K562 (cell line): ENCODE measurements at regions not wholly inside any gene's neighbourhood (a gene's known extent, or its start where the extent isn't known, plus 50 kb on each side); places are given as distances from the start of the nearest gene placed in this dataset.

ENCODE experiments used
- ATAC-seq: fragments of 200-7000 bp; cut with Tn5 transposase; 3 replicates; pipeline ENCODE4 v1.9.1; 2020; ENCODE audit warnings: moderate library complexity
- BruUV-seq: library from RNA; stranded (reverse); fragments of 400-500 nt; replicated peaks from 2 replicates; lab custom pipeline; 2021; lab: Mats Ljungman, UMichigan
- CTCF ChIA-PET: fragments of 300-600 bp; formaldehyde crosslinking; extraction: SDS; loops from one replicate; lab custom pipeline; 2021; ENCODE audit warnings: low intra/inter-chr PET ratio; lab: Yijun Ruan, JAX
- POLR2A ChIA-PET: fragments of 300-600, 350-650 bp; sonication (Branson Sonifier 250); formaldehyde crosslinking; extraction: SDS; loops from one replicate; lab custom pipeline; 2021; ENCODE audit warnings: antibody characterized with exemption, inconsistent platforms; lab: Yijun Ruan, JAX
- DNase-seq, 4 experiments: peaks; one replicate each; pipeline versions ENCODE4 v3.0.0 to v3.0.0-alpha.2; 2011 to 2018; ENCODE audit warnings: low spot score in 3 of 4, mixed read lengths in 3 of 4; ENCODE audit errors: extremely low read depth in 1 of 4
- FAIRE-seq: peaks from 2 replicates; lab custom pipeline; 2011; peaks lifted over from hg19 to GRCh38; lab: Jason Lieb, UNC
- H2AFZ ChIP-seq: 2 replicates; pipeline ENCODE4 v1.6.0; 2011; ENCODE audit warnings: low read depth, low read length, control low read depth, inconsistent platforms
- H3K27ac ChIP-seq: fragments of 200-600 bp; 3 replicates; pipeline ENCODE4 v1.8.0; 2011; ENCODE audit warnings: low read depth, mild to moderate bottlenecking, control low read depth, inconsistent platforms, low read length, moderate library complexity, mixed read lengths; ENCODE audit errors: extremely low read depth
- H3K27me3 ChIP-seq, 2 experiments: fragments of 300-600 bp in 1 of 2; 2 replicates in 1 of 2; 3 replicates in 1 of 2; pipeline versions ENCODE4 v1.6.0 to v1.8.0; 2011; ENCODE audit warnings: inconsistent platforms in 2 of 2, low read length in 2 of 2, mild to moderate bottlenecking in 1 of 2, mixed read lengths in 1 of 2, moderate library complexity in 1 of 2; ENCODE audit not compliant: control insufficient read depth in 2 of 2, insufficient read depth in 2 of 2
- H3K36me3 ChIP-seq: fragments of 300-600 bp; 3 replicates; pipeline ENCODE4 v1.8.0; 2011; ENCODE audit warnings: mild to moderate bottlenecking, low read length, inconsistent platforms; ENCODE audit not compliant: control insufficient read depth, insufficient read depth
- H3K4me1 ChIP-seq, 2 experiments: fragments of 200-600 bp in 1 of 2; replicated peaks in 1 of 2; 2 replicates in 1 of 2; 3 replicates in 1 of 2; pipeline versions ENCODE4 v1.5.1 to v1.8.0; 2011; ENCODE audit warnings: inconsistent platforms in 2 of 2, low read length in 2 of 2, mild to moderate bottlenecking in 1 of 2, mixed read lengths in 1 of 2, moderate library complexity in 1 of 2; ENCODE audit not compliant: control insufficient read depth in 2 of 2, insufficient read depth in 2 of 2
- H3K4me2 ChIP-seq: 2 replicates; pipeline ENCODE4 v1.6.1; 2011; ENCODE audit warnings: low read length, control low read depth, inconsistent platforms, mixed read lengths; ENCODE audit not compliant: insufficient read depth
- H3K4me3 ChIP-seq: fragments of 200-600 bp; sonication (generic), shearing (Covaris generic); 2 replicates; pipeline ENCODE4 v1.5.1; 2016; ENCODE audit warnings: control low read depth, inconsistent platforms
- H3K79me2 ChIP-seq: fragments of 200-600 bp; 3 replicates; pipeline ENCODE4 v1.8.0; 2011; ENCODE audit warnings: low read length, inconsistent platforms; ENCODE audit not compliant: control insufficient read depth, insufficient read depth
- H3K9ac ChIP-seq, 2 experiments: 2 replicates each; pipeline versions ENCODE4 v1.6.0 to v1.6.1; 2011; ENCODE audit warnings: low read depth in 2 of 2, low read length in 2 of 2, control low read depth in 1 of 2, inconsistent platforms in 1 of 2, mild to moderate bottlenecking in 1 of 2, mixed read lengths in 1 of 2; ENCODE audit not compliant: insufficient read depth in 1 of 2
- H3K9me1 ChIP-seq: one replicate; pipeline ENCODE4 v1.6.0; 2011; ENCODE audit warnings: inconsistent platforms, mild to moderate bottlenecking, low read length, moderate library complexity; ENCODE audit not compliant: control insufficient read depth, insufficient read depth
- H3K9me3 ChIP-seq: replicated peaks from 2 replicates; pipeline ENCODE4 v1.5.1; 2011; ENCODE audit warnings: low read depth, low read length, inconsistent platforms; ENCODE audit not compliant: control insufficient read depth, insufficient read depth
- H4K20me1 ChIP-seq: replicated peaks from 2 replicates; pipeline ENCODE4 v1.6.1; 2011; ENCODE audit warnings: low read length, inconsistent platforms, mixed read lengths; ENCODE audit not compliant: control insufficient read depth, insufficient read depth
- CBX1 ChIP-seq: sonication (generic); IDR thresholded peaks from 2 replicates; pipeline ENCODE4 v1.6.1; 2016; ENCODE audit warnings: antibody characterized with exemption, low read depth, mild to moderate bottlenecking
- CBX2 ChIP-seq: fragments of 200-600 bp; sonication (generic); IDR thresholded peaks from one replicate; pipeline ENCODE4 v1.6.1; 2012; ENCODE audit warnings: mild to moderate bottlenecking, low read length, inconsistent platforms; ENCODE audit not compliant: insufficient read depth, poor library complexity, severe bottlenecking
- MCM7 ChIP-seq, 2 experiments: fragments of 450-650 bp; IDR thresholded peaks; 2 replicates each; pipeline ENCODE4 v1.6.1; 2016 to 2018
- POLR2B ChIP-seq: fragments of 450-650 bp; IDR thresholded peaks from 2 replicates; pipeline ENCODE4 v1.6.1; 2018; ENCODE audit warnings: low read depth; ENCODE audit not compliant: partially characterized antibody
- TBP ChIP-seq: optimal IDR thresholded peaks from 2 replicates; pipeline ENCODE3; 2011; ENCODE audit warnings: low read depth, low read length, improper control_type of control experiment
- TCF15 ChIP-seq: fragments of 250-450 bp; sonication (Bioruptor Pico); IDR thresholded peaks from 2 replicates; pipeline ENCODE4 v1.8.0; 2022; ENCODE audit warnings: moderate library complexity, mild to moderate bottlenecking, inconsistent platforms
- ZBED1 ChIP-seq: IDR thresholded peaks from 2 replicates; pipeline ENCODE4 v1.6.1; 2014
- ZNF143 ChIP-seq: sonication (generic); formaldehyde crosslinking; IDR thresholded peaks from 2 replicates; pipeline ENCODE4 v1.9.0; 2022; ENCODE audit warnings: mild to moderate bottlenecking, missing genetic modification reagents
- ZNF586 ChIP-seq: fragments of 450-650 bp; formaldehyde crosslinking; conservative IDR thresholded peaks from 2 replicates; pipeline ENCODE4 v1.4.0; 2020; ENCODE audit warnings: mild to moderate bottlenecking, moderate library complexity
- ZNF695 ChIP-seq: fragments of 450-650 bp; formaldehyde crosslinking; IDR thresholded peaks from 2 replicates; pipeline ENCODE4 v1.4.0; 2020; ENCODE audit warnings: mild to moderate bottlenecking, moderate library complexity
- WGBS: fragments of 100-300 bp; shearing (Covaris generic); methylation state at CpG from one replicate; pipeline ENCODE4 v1.1.6; 2016; ENCODE audit warnings: low coverage, mixed read lengths; ENCODE audit not compliant: insufficient coverage; ENCODE audit errors: missing lambda C conversion rate; 5-methylcytosine and 5-hydroxymethylcytosine counted together
- in situ Hi-C: fragments of 300-500 bp; cut with MboI; formaldehyde crosslinking; loops from 4 replicates; pipeline ENCODE4 v1.15.0; 2018; ENCODE audit warnings: inconsistent platforms, mixed read lengths
- intact Hi-C: fragments of 100-400 bp; cut with micrococcal nuclease; formaldehyde crosslinking; loops from 2 replicates; pipeline ENCODE4 v1.14.2; 2022

GRCh38 chr9:78848061-78848460, 551.1 kb downstream of the PSAT1 start:
- Histone ChIP-seq H3K9me1 (no peaks in the 10 kb centered on the region), H2AFZ (no peak overlapping the region), H3K79me2 (no peaks in the 10 kb centered on the region), H3K27ac (no peak overlapping the region), H3K4me1 (no peaks in the 10 kb centered on the region), H3K9ac (no peak overlapping the region), H3K4me2 (no peak overlapping the region), H3K9me3 (no peaks in the 10 kb centered on the region), H3K4me3 (no peak overlapping the region), H4K20me1 (no peaks in the 10 kb centered on the region), H3K36me3 (no peaks in the 10 kb centered on the region), H3K27me3 (no peaks in the 10 kb centered on the region)
- CTCF ChIA-PET, result no interaction called here
- 0% methylated on average over 2 of the region's 2 CpGs for WGBS
- no peak for ATAC-seq
- intact Hi-C loops (no loop called here), in situ Hi-C loops (no loop called here)
- no peak for TF ChIP-seq CBX2
- no peak for TF ChIP-seq ZNF586 (CRISPR knock-in tag)
- no peak for TF ChIP-seq ZBED1
- no peak for TF ChIP-seq MCM7 (IDR thresholded peaks at IDR 0.05)
- TF ChIP-seq CBX1, result no peak
- BruUV-seq, result no TSS peak
- DNase-seq, result no peak
- no peak for FAIRE-seq
- POLR2A ChIA-PET, result no interaction called here

- Histone ChIP-seq H3K27me3 (no peaks in the 10 kb centered on the region), H3K4me1 (no peaks in the 10 kb centered on the region), H3K9ac (no peak overlapping the region), H3K79me2 (no peaks in the 10 kb centered on the region), H3K27ac (no peak overlapping the region), H3K9me3 (no peaks in the 10 kb centered on the region), H3K4me2 (no peak overlapping the region), H3K9me1 (no peaks in the 10 kb centered on the region), H3K4me3 (no peak overlapping the region), H2AFZ (no peak overlapping the region), H3K36me3 (no peaks in the 10 kb centered on the region), H4K20me1 (no peaks in the 10 kb centered on the region)
- ChIA-PET POLR2A (no interaction called here), CTCF (no interaction called here)
- ATAC-seq (no peak), DNase-seq (no peak), FAIRE-seq (no peak)
- whole genome bisulfite sequencing, result 0% methylated on average over 1 of the region's 2 CpGs
- intact Hi-C loops (no loop called here), in situ Hi-C loops (no loop called here)
- BruUV-seq, result no TSS peak
- TF ChIP-seq TCF15 (no peak), TBP (no peak), ZNF143 (CRISPR knock-in tag) (no peak), POLR2B (no peak), ZNF695 (CRISPR knock-in tag) (no peak)
Measured at GRCh38 chr9:78856144-78856543, 559.2 kb downstream of the PSAT1 start.
